ENCODE measurements at regions not wholly inside any gene's neighbourhood (a gene's known extent, or its start where the extent isn't known, plus 50 kb on each side); places are given as distances from the start of the nearest gene placed in this dataset.
"Not testable (repeated sequence)": the region's sequence is repeated elsewhere in the genome, so short reads cannot be mapped to it uniquely, and the experiment has no call there.

DNA sequence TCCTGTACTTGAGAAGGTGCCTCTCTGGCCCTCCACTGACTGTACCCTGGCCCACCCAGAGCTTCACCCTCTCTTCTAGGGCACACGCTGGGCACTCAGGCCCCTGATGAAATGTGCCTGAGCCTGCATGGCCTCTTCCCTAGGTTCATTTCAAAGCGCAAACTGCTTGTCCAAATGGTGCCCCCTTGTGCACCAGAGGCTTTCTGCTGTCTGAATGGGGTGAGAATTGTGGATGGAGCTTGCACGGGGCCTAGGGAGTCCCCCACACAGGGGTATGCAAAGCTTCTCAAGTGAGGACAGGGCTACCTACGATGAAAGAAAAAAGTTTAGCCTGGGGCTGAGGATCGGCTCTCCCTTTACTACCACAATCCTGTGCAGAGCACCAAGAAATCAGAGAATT is 116.9 kb upstream of the ZNF337 start:
- TF ChIP-seq, protein P1, sequence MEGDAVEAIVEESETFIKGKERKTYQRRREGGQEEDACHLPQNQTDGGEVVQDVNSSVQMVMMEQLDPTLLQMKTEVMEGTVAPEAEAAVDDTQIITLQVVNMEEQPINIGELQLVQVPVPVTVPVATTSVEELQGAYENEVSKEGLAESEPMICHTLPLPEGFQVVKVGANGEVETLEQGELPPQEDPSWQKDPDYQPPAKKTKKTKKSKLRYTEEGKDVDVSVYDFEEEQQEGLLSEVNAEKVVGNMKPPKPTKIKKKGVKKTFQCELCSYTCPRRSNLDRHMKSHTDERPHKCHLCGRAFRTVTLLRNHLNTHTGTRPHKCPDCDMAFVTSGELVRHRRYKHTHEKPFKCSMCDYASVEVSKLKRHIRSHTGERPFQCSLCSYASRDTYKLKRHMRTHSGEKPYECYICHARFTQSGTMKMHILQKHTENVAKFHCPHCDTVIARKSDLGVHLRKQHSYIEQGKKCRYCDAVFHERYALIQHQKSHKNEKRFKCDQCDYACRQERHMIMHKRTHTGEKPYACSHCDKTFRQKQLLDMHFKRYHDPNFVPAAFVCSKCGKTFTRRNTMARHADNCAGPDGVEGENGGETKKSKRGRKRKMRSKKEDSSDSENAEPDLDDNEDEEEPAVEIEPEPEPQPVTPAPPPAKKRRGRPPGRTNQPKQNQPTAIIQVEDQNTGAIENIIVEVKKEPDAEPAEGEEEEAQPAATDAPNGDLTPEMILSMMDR (IDR thresholded peaks at IDR 0.05), result not testable (repeated sequence)
- TF ChIP-seq POLR2A (IDR thresholded peaks at IDR 0.05), result not testable (repeated sequence)

All from testis (tissue), 2 donors.